ENCODE measurements at regions not wholly inside any gene's neighbourhood (a gene's known extent, or its start where the extent isn't known, plus 50 kb on each side); places are given as distances from the start of the nearest gene placed in this dataset.
"Not testable (repeated sequence)": the region's sequence is repeated elsewhere in the genome, so short reads cannot be mapped to it uniquely, and the experiment has no call there.

- not testable (repeated sequence) for H3K36me3 Mint-ChIP-seq; H3K9me3 Mint-ChIP-seq; DNase-seq; H3K27me3 Mint-ChIP-seq (ENCODE audit: low read depth in 3 of 3); H3K27ac Mint-ChIP-seq; H3K4me3 Mint-ChIP-seq
- peaks cover 12 to 17% of the 10 kb centered on the region in 2 donors for H3K4me1 Mint-ChIP-seq
These were observed 170.6 kb downstream of the POTEB3 start for GRCh38 chr15:21269673-21270072.

GRCh38 chr15:21269121-21269520, 171.2 kb downstream of the POTEB3 start:
- Mint-ChIP-seq H3K27me3 (ENCODE audit: low read depth in 3 of 3) (peaks cover 0 to 3% (median 0%) of the 10 kb centered on the region in 3 donors), H3K36me3 (no peaks in the 10 kb centered on the region), H3K4me3 (no peak overlapping the region), H3K27ac (no peak overlapping the region), H3K9me3 (no peaks in the 10 kb centered on the region), H3K4me1 (peaks cover 12 to 17% of the 10 kb centered on the region in 2 donors)
- no peak for DNase-seq

GRCh38 chr15:21268436-21268940, 171.8 kb downstream of the POTEB3 start:
- H3K27ac Mint-ChIP-seq = peak overlapping the region in 2 of 6 donors; percentile 0 to 3
- peak overlapping the region in 1 of 5 donors; percentile 2 for H3K4me3 Mint-ChIP-seq
- peaks cover 12 to 17% of the 10 kb centered on the region in 2 donors for H3K4me1 Mint-ChIP-seq
- DNase-seq = peak; percentile 23 to 41 (median 31)
- H3K9me3 Mint-ChIP-seq = no peaks in the 10 kb centered on the region
- no peaks in the 10 kb centered on the region for H3K36me3 Mint-ChIP-seq
- peaks cover 0 to 3% (median 0%) of the 10 kb centered on the region in 3 donors for H3K27me3 Mint-ChIP-seq (ENCODE audit: low read depth in 3 of 3)

- H3K36me3 Mint-ChIP-seq = no peaks in the 10 kb centered on the region
- H3K4me3 Mint-ChIP-seq = peak overlapping the region in 1 of 5 donors; percentile 2
- H3K4me1 Mint-ChIP-seq = peaks cover 12 to 17% of the 10 kb centered on the region in 2 donors
- H3K9me3 Mint-ChIP-seq = no peaks in the 10 kb centered on the region
- peak overlapping the region in 2 of 6 donors; percentile 0 to 3 for H3K27ac Mint-ChIP-seq
- peaks cover 0 to 3% (median 0%) of the 10 kb centered on the region in 3 donors for H3K27me3 Mint-ChIP-seq (ENCODE audit: low read depth in 3 of 3)
- DNase-seq = no peak
These were observed 172.5 kb downstream of the POTEB3 start for GRCh38 chr15:21267671-21268395.

- H3K9me3 Mint-ChIP-seq = no peaks in the 10 kb centered on the region
- no peak for DNase-seq
- H3K27ac Mint-ChIP-seq = no peak overlapping the region
- peaks cover 12 to 17% of the 10 kb centered on the region in 2 donors for H3K4me1 Mint-ChIP-seq
- peaks cover 0 to 5% (median 1%) of the 10 kb centered on the region in 3 donors for H3K27me3 Mint-ChIP-seq (ENCODE audit: low read depth in 3 of 3)
- no peaks in the 10 kb centered on the region for H3K36me3 Mint-ChIP-seq
- no peak overlapping the region for H3K4me3 Mint-ChIP-seq
These were observed 173.1 kb downstream of the POTEB3 start for GRCh38 chr15:21267226-21267625.

- not testable (repeated sequence) for H3K9me3 Mint-ChIP-seq; H3K27ac Mint-ChIP-seq; DNase-seq; H3K36me3 Mint-ChIP-seq; H3K27me3 Mint-ChIP-seq (ENCODE audit: low read depth in 3 of 3); H3K4me3 Mint-ChIP-seq
- peaks cover 12 to 17% of the 10 kb centered on the region in 2 donors for H3K4me1 Mint-ChIP-seq
These were observed 174.7 kb downstream of the POTEB3 start for GRCh38 chr15:21265628-21266027.

GRCh38 chr15:21262851-21263425, 177.4 kb downstream of the POTEB3 start:
- DNase-seq = no peak
- Mint-ChIP-seq H3K4me1 (peaks cover 1 to 4% of the 10 kb centered on the region in 2 donors), H3K36me3 (peaks cover 0 to 4% (median 0%) of the 10 kb centered on the region in 3 donors), H3K9me3 (no peaks in the 10 kb centered on the region), H3K27me3 (ENCODE audit: low read depth in 3 of 3) (peaks cover 0 to 6% (median 5%) of the 10 kb centered on the region in 3 donors), H3K4me3 (no peak overlapping the region), H3K27ac (no peak overlapping the region)

GRCh38 chr15:21261965-21262850, 178.1 kb downstream of the POTEB3 start:
- no peak overlapping the region for H3K27ac Mint-ChIP-seq
- no peak for DNase-seq
- peaks cover 0 to 4% (median 0%) of the 10 kb centered on the region in 3 donors for H3K36me3 Mint-ChIP-seq
- no peak overlapping the region for H3K4me3 Mint-ChIP-seq
- H3K27me3 Mint-ChIP-seq (ENCODE audit: low read depth in 3 of 3) = peaks cover 0 to 6% (median 5%) of the 10 kb centered on the region in 3 donors
- no peaks in the 10 kb centered on the region for H3K9me3 Mint-ChIP-seq
- H3K4me1 Mint-ChIP-seq = no peaks in the 10 kb centered on the region

GRCh38 chr15:21261396-21261964, 178.8 kb downstream of the POTEB3 start:
- DNase-seq = no peak
- Mint-ChIP-seq H3K27me3 (ENCODE audit: low read depth in 3 of 3) (peaks cover 0 to 6% (median 5%) of the 10 kb centered on the region in 3 donors), H3K36me3 (peaks cover 0 to 4% (median 0%) of the 10 kb centered on the region in 3 donors), H3K4me1 (no peaks in the 10 kb centered on the region), H3K9me3 (no peaks in the 10 kb centered on the region), H3K27ac (no peak overlapping the region), H3K4me3 (no peak overlapping the region)

- Mint-ChIP-seq H3K27me3 (ENCODE audit: low read depth in 3 of 3) (peaks cover 0 to 6% (median 5%) of the 10 kb centered on the region in 3 donors), H3K27ac (no peak overlapping the region), H3K4me1 (no peaks in the 10 kb centered on the region), H3K9me3 (no peaks in the 10 kb centered on the region), H3K36me3 (peaks cover 0 to 4% (median 0%) of the 10 kb centered on the region in 3 donors), H3K4me3 (no peak overlapping the region)
- DNase-seq = peak in 1 of 3 donors; percentile 21
These were observed 179.3 kb downstream of the POTEB3 start for GRCh38 chr15:21260966-21261395.

- H3K4me1 Mint-ChIP-seq; H3K9me3 Mint-ChIP-seq; H3K27me3 Mint-ChIP-seq (ENCODE audit: low read depth in 3 of 3); H3K4me3 Mint-ChIP-seq; H3K27ac Mint-ChIP-seq; DNase-seq; H3K36me3 Mint-ChIP-seq: not testable (repeated sequence)
These were observed 181.7 kb downstream of the POTEB3 start for GRCh38 chr15:21258635-21259034.

- H3K27me3 Mint-ChIP-seq (ENCODE audit: low read depth in 3 of 3); H3K27ac Mint-ChIP-seq: not testable (repeated sequence)
These were observed 190.7 kb downstream of the POTEB3 start for GRCh38 chr15:21249508-21250019.

More at GRCh38 chr15:21249508-21250019, 190.7 kb downstream of the POTEB3 start:
- H3K4me1 Mint-ChIP-seq, H3K4me3 Mint-ChIP-seq, H3K9me3 Mint-ChIP-seq, H3K36me3 Mint-ChIP-seq, DNase-seq: not testable (repeated sequence)
